GM21723 (cell line): ENCODE measurements at regions not wholly inside any gene's neighbourhood (a gene's known extent, or its start where the extent isn't known, plus 50 kb on each side); places are given as distances from the start of the nearest gene placed in this dataset.
"Not testable (repeated sequence)": the region's sequence is repeated elsewhere in the genome, so short reads cannot be mapped to it uniquely, and the experiment has no call there.

Source experiments
- ATAC-seq: cut with Tn5 transposase; IDR thresholded peaks from one replicate; pipeline ENCODE4 v1.9.1; 2021; ENCODE audit warnings: mild to moderate bottlenecking, moderate library complexity; ENCODE audit not compliant: unreplicated experiment

DNA sequence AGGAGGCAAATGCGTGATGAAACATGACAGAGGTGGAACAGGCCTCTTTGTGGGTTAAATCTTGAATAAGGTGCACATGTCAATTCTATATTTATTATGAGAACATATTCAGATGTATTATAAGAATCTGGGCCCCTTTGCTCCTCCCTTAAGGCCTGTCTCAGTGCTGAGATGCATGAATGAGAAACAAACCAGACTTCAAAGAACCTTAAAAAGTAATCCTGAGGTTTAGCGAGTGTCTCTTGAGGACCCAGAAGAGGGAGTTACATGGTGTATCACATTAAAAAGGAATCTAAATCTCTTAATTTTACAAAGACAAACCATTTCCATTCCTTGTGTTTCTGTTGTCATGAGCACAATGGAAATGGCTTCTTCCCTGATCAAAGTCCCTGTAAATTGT, 170.9 kb upstream of the TBC1D5 start:
- no peak for ATAC-seq

GRCh38 chr3:17911986-17912760, 169.7 kb upstream of the TBC1D5 start:
- no peak for ATAC-seq

- ATAC-seq, result no peak
These were observed 168.5 kb upstream of the TBC1D5 start for GRCh38 chr3:17910922-17911321.

DNA sequence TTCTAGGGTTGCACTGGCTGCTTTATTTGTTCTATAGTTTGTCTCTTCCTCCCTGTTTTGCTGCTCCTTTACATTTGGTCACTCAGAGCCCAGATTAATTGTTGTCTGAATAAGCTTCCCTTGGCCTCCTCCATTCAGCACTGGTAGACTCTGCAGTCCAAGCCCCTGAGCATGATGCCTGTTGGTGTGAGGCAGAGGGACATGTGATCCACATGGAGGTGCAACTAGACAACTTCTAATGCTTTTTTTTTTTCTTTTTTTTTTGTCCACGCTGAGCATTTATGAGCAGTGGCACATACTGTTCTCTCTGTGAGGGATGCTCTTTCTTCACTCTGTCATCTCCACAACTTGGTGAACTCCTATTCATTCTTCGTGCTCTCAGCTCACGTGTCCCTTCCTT, 167.3 kb upstream of the TBC1D5 start:
- ATAC-seq, result no peak

- ATAC-seq, result no peak
These were observed 166.2 kb upstream of the TBC1D5 start for GRCh38 chr3:17908399-17909191.

DNA sequence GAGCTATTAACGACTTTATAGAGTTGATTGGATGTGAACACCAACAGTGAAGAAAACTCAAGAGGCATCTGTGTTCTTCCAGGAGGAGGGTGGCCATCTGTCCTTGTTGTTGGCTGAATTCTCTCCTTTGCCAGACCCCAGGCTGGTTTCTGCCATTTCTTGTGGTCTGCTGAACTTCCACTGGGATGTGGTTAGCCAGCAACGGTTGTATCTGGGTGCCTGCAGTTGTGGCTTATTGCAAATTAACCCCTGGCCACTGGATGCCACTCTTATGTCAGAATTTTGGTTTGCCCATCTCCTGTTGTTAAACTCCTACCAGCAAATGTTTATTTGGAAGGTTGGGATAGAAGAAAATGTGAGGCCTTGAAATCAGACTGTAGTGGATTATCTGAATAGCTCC, 163.6 kb upstream of the TBC1D5 start:
- no peak for ATAC-seq

DNA sequence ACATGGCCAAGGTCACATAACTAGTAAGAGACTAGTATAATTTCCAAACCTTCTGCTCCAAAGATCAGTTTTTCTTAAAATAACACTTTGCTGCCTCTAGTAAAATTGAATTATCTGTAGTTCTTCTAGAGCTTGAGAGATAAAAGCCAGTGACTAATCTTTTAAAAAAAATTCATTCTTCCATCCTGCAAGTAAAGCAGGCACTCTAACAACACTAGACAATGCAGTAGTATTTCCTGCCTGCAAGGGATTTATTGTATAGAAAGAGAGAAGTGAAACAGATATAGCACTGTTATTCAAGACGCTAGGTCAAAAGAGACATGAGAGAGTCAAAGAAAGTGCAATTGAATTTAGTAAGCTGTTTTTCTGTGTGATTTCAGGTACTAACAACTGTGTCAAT, 159.5 kb upstream of the TBC1D5 start:
- ATAC-seq, result peak; percentile 71

DNA sequence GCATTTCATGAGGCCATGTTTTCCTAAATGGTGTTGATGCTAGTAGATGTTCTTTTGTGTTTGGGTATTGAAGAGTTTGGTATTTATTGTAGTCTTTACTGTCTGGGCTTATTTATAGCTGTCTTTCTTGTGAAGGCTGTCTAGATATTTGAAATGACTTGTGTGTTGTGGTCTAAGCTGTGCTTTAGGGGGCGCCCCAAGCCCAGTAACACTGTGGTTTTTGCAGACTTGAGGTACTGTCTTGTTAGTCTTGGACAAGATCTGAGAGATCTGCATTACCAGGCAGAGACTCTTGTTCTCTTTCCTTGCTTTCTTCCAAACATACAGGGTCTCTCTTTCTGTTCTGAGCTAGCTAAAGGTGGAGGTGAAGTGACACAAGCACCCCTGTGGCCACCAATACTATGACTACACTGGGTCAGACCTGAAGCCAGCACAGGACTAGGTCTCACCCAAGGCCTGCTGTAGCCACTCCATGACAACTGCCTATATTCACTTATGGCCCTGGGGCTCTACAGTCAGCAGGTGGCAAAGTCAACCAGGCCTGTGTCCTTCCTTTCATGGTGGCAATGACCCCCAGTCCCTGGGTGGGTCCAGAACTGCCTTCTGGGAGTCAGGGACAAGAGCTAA, 152.1 kb upstream of the TBC1D5 start:
- peak; percentile 74 for ATAC-seq

DNA sequence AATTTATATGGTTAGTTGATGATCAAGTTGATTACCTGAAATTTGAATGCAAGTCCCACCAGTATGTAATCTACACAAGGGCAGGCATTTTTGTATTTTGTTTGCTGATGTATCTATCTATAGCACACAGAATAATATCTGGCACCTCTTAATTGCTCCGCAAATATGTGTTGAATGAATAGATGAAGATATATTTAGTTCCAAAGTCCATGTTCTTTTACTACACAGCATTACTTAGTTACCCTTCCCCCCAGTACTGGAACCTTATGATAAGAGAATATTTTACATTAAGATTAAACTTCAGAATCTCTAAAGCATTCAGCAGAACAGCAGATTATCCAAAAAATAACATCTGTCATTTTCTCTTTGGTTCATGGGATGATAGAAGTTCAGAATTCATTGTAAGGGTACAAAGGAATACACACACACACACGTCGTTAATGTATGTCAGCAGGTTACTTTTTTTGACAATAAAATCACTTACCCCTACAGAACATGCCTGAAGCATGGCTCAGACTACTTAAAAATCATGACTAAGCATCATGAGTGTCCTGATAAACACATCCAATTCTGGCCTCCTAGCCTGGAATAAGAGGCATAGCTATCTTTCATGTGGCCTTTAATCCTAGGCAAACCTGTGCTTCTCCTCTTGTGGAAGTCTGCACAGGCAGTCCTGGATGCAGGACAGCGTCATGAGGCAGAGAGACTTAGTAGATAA, 148.9 kb upstream of the TBC1D5 start:
- no peak for ATAC-seq

DNA sequence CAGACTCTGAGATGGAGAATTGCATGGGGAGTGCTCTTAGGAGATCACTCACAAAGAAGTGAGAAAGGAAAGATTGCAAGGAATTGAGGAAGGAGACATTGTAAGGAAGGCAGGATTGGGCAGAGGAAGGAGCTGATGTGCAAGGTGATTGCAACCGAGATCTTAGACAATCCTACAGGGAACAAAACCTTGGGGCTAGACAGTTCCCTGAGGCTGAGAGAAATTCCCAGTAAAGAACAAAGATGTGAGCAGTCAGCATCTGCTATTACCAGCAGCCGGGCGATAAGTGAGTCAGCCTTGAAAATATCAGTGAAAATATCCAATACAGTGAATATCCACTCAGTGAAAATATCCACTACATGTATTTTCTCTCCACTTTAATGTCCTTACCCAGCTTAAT, 143.6 kb upstream of the TBC1D5 start:
- ATAC-seq, result no peak

GRCh38 chr3:17882981-17883380, 140.6 kb upstream of the TBC1D5 start:
- no peak for ATAC-seq

- ATAC-seq, result no peak
These were observed 134.9 kb upstream of the TBC1D5 start for GRCh38 chr3:17877299-17877698.

- ATAC-seq, result no peak
These were observed 132.2 kb upstream of the TBC1D5 start for GRCh38 chr3:17874636-17875035.

- no peak for ATAC-seq
These were observed 130.0 kb upstream of the TBC1D5 start for GRCh38 chr3:17872457-17872856.

GRCh38 chr3:17865631-17866030, 123.2 kb upstream of the TBC1D5 start:
- no peak for ATAC-seq

DNA sequence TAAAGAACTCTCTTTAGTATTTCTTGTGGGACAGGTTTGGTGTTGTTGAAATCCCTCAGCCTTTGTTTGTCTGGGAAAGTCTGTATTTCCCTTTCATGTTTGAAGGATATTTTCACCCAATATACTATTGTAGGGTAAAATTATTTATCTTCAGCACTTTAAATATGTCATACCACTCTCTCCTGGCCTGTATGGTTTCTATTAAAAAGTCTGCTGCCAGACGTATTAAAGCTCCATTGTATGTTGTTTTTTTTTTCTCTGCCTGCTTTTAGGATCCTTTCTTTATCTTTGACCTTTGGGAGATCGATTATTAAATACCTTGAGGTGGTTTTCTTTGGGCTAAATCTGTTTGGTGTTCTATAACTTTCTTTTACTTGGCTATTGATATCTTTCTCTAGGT, 119.0 kb upstream of the TBC1D5 start:
- ATAC-seq, result no peak

DNA sequence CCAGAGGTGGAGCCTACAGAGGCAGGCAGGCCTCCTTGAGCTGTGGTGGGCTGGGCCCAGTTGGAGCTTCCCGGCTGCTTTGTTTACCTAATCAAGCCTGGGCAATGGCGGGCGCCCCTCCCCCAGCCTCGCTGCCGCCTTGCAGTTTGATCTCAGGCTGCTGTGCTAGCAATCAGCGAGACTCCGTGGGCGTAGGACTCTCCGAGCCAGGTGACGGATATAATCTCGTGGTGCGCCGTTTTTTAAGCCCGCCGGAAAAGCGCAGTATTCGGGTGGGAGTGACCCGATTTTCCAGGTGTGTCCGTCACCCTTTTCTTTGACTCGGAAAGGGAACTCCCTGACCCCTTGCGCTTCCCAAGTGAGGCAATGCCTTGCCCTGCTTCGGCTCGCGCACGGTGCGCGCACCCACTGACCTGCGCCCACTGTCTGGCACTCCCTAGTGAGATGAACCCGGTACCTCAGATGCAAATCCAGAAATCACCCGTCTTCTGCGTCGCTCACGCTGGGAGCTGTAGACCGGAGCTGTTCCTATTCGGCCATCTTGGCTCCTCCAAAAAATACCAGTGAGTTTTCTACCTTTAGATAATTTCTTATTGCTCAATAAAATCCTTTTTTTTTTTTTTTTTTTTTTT, 118.5 kb upstream of the TBC1D5 start:
- not testable (repeated sequence) for ATAC-seq

DNA sequence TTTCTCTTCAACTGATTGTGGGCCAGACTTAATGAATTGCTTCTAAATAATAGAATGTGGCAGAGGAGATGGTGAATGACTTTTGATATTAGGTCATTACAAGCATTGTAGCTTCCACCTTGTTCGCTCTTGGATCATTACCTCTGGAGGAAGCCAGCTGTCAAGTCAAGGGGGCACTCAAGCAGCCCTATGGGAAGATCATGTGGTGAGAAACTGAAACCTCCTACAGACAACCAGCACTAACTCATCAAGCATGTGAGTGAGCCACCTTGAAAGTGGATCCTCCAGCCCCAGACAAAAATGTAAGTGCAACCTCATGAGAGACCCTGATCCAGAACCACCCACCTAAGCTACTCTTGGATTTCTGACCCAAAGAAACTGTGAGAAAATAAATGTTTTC, 109.8 kb upstream of the TBC1D5 start:
- ATAC-seq, result peak; percentile 81

DNA sequence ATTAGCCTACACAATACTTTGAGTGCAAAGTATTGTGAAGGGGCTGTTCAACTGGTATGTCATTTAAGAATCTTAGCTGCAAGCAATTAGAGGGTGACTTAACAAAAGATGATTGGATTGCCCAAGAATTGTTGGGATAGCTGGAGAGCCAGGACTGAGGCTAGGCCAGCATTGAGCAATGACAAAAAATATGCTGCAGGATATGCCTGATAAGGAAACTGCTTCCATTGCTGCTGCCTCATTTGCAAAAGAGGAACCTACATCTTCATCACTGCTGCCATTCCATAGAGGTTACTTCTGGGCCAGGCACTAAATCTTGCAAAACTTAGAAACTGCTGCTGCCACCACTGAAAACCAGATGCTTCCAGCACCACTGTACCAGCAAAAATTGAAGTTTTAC, 108.0 kb upstream of the TBC1D5 start:
- no peak for ATAC-seq

- no peak for ATAC-seq
These were observed 105.7 kb upstream of the TBC1D5 start for GRCh38 chr3:17848102-17848501.

DNA sequence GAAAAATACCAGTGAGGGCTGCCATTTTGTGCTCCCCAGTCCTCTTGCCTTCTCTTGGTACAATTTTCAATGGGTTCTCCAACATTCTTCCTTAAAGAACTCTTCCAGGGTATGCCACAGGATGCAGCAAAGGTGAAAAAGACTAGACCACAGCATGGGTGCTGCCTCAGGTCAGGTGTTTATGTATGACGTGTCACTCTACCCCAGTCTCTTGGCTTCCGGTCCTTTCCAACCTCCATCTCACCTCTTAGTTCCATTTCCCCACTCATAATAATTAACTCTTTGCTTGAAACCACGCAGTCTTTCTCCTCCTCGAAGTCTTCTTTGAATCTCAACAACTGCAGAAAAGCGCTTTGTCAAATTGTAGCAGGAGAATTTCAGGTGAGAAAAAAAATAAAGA, 104.7 kb upstream of the TBC1D5 start:
- no peak for ATAC-seq
